HG02870 (cell line): ENCODE measurements at regions not wholly inside any gene's neighbourhood (a gene's known extent, or its start where the extent isn't known, plus 50 kb on each side); places are given as distances from the start of the nearest gene placed in this dataset.

Experiments used
- ATAC-seq: cut with Tn5 transposase; IDR thresholded peaks from one replicate; pipeline ENCODE4 v1.9.1; 2021; ENCODE audit warnings: mild to moderate bottlenecking, moderate library complexity; ENCODE audit not compliant: unreplicated experiment

GRCh38 chr9:116095403-116095802, 58.2 kb upstream of the PAPPA start:
- ATAC-seq = no peak

DNA sequence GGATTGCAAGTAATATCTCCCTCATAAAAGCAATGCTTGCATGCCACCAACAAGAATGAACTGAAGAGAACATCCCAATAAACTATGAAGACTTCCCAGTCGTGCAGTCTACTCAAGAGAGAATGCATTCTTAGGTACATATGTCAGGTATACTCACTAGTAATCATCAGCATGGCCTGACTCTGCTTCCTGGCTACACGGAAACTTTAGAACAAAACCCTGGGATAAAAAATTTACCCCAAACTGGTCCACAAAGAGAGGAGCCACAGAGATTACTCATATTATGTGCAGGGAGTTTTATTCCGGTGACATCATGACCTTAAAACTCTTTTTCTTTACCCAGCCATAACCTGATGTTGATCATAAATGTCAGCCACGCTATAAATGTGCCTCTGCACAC, 57.5 kb upstream of the PAPPA start:
- ATAC-seq = no peak

GRCh38 chr9:116096853-116097252, 56.7 kb upstream of the PAPPA start:
- ATAC-seq = no peak

- ATAC-seq = no peak
These were observed 55.1 kb upstream of the PAPPA start for GRCh38 chr9:116098476-116098875.

DNA sequence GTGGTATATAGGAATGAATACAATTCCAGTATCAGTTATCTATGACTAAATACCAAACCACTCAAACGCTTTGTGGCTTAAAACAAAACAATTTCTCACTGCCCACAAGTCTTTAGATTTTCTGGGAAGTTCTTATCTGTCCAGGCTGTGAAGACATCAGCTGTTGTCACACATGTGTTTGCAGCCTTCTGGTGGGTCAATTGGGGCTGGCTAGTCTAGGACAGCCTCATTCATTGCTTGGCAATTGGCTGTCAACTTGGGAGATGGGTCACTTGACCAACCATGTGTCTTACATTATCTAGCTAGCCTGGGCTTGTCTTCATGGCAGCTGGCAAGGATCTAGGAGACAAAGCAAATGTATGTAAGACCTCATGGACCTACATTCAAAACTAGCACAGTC, 53.8 kb upstream of the PAPPA start:
- ATAC-seq = no peak

DNA sequence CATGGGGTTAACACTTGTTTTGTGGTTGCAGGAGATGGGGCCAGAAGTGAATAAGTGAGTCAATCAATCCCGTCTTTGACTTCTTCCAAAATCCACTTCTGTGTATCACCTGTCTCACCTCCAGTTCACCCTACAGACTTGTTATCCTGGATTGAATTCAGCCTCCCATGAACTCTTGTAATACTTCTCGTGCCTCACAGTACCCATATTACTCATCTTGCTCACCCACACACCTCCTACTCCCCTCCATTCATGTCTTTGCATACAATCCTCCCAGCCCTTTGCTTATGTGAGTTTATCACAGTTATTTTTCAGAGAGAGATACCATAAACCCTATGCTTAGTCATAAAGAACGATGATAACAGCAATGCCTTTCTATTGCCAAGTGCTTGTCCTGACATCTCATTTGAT, 52.9 kb upstream of the PAPPA start:
- ATAC-seq = no peak

- no peak for ATAC-seq
These were observed 52.1 kb upstream of the PAPPA start for GRCh38 chr9:116101516-116101915.

DNA sequence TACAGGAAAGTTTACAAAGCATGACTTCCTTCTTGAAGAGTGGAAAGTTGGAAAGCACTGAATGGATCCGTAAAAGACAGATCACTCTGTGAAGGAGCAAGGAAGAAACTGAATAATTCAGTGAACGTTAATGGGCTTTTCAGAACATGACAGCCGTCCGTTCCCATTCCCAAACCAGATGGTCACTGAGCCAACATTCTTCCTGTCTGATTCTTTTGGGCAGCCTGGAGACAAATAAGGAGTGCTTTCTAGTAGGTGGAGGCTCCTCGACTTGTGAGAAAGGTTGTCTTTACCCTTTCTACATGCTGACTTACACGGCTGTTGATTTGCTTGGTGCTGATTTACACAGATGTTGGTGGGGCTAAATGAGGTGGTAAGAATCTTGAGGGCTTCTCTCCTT, 51.0 kb upstream of the PAPPA start:
- no peak for ATAC-seq
